ENCODE measurements at regions not wholly inside any gene's neighbourhood (a gene's known extent, or its start where the extent isn't known, plus 50 kb on each side); places are given as distances from the start of the nearest gene placed in this dataset.

- H3K27ac ChIP-seq = peak overlapping the region; percentile 36
- DNase-seq (ENCODE audit: low read depth, low spot score) = no peak
These were observed 54.3 kb upstream of the ACP3 start for GRCh38 chr3:132262956-132263355.

- DNase-seq (ENCODE audit: low read depth, low spot score) = no peak
- H3K27ac ChIP-seq = peak overlapping the region; percentile 17
These were observed 52.2 kb upstream of the ACP3 start for GRCh38 chr3:132265028-132265427.

- H3K27ac ChIP-seq = peak overlapping the region; percentile 17
- no peak for DNase-seq (ENCODE audit: low read depth, low spot score)
These were observed 51.7 kb upstream of the ACP3 start for GRCh38 chr3:132265488-132265887.

GRCh38 chr3:132267391-132267993, 49.7 kb upstream of the ACP3 start:
- no peak overlapping the region for H3K27ac ChIP-seq
- no peak for DNase-seq (ENCODE audit: low read depth, low spot score)

All from epithelial cell of prostate (primary cell).